ENCODE measurements at regions not wholly inside any gene's neighbourhood (a gene's known extent, or its start where the extent isn't known, plus 50 kb on each side); places are given as distances from the start of the nearest gene placed in this dataset.

DNA sequence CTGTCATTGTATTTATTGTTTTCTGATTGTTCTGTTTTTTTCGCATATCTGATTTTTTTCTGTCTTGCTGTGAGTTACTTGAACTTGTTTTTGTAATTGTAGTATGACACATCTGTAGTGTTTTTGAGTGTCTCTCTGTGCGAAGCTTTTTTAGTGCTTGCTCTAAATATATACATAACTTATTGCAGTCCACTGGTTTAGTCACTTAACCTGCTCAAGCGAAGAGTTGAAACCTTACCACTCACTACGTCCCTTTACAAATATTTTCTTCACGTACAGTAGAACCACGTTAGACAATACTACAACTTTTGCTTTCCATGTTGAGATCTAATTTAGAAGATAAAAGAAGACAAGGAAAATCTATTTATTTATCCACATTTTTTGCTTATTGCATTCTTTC is 713.0 kb upstream of the GRM7 start:
- TF ChIP-seq, protein P1, sequence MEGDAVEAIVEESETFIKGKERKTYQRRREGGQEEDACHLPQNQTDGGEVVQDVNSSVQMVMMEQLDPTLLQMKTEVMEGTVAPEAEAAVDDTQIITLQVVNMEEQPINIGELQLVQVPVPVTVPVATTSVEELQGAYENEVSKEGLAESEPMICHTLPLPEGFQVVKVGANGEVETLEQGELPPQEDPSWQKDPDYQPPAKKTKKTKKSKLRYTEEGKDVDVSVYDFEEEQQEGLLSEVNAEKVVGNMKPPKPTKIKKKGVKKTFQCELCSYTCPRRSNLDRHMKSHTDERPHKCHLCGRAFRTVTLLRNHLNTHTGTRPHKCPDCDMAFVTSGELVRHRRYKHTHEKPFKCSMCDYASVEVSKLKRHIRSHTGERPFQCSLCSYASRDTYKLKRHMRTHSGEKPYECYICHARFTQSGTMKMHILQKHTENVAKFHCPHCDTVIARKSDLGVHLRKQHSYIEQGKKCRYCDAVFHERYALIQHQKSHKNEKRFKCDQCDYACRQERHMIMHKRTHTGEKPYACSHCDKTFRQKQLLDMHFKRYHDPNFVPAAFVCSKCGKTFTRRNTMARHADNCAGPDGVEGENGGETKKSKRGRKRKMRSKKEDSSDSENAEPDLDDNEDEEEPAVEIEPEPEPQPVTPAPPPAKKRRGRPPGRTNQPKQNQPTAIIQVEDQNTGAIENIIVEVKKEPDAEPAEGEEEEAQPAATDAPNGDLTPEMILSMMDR (IDR thresholded peaks at IDR 0.05) = no peak
- TF ChIP-seq POLR2A (IDR thresholded peaks at IDR 0.05) = no peak

All from Peyer's patch (tissue), 4 donors.